Anterior cingulate cortex (tissue), 58 donors: ENCODE measurements at regions not wholly inside any gene's neighbourhood (a gene's known extent, or its start where the extent isn't known, plus 50 kb on each side); places are given as distances from the start of the nearest gene placed in this dataset.

ENCODE experiments used
- DNase-seq, 58 donors: peaks; one replicate each; lab custom pipeline; 2025; lab: John Stamatoyannopoulos, UW

DNA sequence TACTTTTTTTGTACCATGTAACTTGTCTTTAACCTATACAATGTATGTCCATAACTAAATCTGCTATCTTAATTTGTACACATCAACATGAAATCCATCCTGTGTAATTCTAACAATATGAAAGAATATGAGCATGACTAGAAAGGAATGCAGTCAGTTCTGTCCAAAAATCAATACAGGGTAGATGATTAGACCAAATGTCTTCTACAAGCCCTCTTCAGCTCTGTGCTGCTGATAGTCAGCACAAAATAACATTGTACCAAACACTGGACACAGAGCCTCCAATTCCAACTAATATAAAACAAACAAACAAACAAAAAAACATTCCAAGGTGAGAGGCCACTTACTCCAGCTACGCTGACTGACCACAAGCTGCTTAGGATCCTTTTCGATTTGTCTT, 301.4 kb upstream of the IRAK1BP1 start:
- DNase-seq, result no peak

DNA sequence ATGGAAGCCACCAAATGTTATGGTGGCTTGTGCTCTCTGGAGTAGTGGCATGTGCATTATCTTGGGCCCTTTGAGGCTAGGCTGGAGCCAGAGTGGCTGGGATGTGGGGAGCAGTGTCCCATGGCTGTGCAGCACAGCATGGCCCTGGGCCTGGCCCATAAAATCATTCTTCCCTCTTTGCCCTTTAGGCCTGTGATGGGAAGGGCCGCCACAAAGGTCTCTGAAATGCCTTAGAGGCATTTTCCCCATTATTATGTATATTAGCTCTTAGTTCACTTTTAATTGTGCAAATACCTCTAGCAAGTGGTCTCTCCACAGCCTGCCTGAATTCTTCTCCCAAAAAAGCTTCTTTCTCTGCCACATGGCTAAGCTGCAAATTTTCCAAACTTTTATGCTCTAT, 297.3 kb upstream of the IRAK1BP1 start:
- no peak for DNase-seq

DNA sequence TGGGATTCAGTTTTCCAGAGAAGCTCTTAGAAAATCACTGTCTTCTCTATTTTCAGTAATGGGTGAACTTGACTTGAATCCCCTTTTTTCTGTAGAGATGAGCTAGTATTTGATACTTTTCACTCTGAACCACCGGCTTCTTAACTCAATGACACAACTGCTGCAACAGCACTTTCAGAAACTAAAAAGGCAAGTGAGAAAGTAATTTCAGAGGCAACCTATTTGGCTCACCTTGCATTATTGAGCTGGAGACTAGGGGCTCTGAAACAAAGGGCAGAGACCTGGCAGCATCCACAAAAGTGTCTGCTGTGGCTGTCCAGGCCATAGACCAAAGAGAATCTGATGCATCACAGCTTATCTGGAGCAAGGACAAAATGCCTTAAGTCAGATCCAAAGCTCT, 289.8 kb upstream of the IRAK1BP1 start:
- DNase-seq, result no peak

DNA sequence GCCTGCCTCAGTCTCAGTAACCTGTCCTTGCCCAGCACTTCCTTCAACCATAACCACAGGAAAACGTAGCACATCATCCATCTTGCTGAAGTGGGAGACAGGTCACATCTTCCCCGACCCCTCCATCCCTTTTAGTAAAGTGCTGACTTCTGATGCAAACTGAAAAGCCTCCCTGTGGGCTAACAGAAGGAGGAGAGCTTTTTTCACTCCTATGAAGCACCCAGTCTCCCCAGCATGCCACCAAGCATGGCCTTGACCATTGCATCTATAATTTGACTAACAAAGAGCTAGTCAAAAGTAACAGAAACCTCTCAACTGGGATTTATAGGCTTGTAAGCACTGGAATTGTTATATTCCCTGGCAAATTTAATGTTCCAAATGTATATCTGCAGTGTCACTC, 288.9 kb upstream of the IRAK1BP1 start:
- no peak for DNase-seq

DNA sequence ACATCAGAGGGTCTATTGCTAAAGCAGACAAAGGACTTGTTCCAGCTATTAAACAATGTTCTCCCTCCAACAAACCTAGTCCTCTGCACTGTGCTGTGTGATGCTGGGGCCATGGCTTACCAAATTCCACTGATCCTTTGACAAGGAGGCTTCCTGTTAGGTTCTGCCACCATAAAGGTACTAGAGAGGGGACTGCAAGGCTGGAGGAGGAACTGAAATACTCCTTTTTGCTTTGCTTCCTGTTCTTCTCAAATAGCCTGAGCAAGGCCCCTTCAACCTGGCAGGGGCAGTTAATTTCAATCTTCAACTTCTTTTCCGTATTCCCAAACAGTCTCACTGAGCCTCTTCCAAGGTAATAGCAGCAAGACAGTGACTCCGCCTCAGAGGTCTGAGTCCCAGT, 286.4 kb upstream of the IRAK1BP1 start:
- no peak for DNase-seq

DNA sequence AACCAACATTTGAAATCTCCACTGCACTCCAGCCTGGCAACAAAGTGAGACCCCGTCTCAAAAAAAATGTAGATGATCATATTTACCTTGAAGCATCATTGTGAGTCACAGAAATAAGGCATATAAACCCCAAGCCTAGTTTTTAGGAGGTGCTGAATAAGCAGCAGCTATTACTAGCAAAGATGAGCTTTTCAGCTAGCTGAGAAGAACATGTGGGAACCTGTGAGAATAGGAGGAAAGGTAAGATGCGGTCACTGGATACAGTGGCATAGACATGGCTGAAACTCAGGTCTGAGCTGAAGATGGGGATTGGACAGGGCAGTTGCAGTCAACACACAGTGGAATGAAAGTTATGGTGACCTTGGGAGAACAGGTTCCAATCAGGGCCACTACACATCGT, 284.3 kb upstream of the IRAK1BP1 start:
- no peak for DNase-seq

DNA sequence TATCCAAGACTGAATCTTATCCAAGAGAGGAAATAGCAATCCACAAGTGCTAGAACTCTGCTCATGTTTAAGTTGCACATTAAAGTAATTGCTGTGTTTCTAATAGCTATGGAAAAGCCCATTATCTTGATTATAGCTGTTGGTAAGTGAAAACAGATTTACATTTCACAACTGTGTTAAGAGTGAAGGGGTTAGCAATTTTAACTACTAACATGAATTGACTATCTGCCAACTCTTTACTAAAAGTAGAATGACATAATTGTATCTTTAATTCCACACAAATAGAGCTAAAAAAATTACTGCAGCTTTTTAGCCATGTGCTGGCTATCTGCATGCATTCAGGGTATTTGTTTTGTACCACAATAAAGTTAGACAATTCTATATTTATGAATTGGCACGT, 277.9 kb upstream of the IRAK1BP1 start:
- no peak for DNase-seq

DNA sequence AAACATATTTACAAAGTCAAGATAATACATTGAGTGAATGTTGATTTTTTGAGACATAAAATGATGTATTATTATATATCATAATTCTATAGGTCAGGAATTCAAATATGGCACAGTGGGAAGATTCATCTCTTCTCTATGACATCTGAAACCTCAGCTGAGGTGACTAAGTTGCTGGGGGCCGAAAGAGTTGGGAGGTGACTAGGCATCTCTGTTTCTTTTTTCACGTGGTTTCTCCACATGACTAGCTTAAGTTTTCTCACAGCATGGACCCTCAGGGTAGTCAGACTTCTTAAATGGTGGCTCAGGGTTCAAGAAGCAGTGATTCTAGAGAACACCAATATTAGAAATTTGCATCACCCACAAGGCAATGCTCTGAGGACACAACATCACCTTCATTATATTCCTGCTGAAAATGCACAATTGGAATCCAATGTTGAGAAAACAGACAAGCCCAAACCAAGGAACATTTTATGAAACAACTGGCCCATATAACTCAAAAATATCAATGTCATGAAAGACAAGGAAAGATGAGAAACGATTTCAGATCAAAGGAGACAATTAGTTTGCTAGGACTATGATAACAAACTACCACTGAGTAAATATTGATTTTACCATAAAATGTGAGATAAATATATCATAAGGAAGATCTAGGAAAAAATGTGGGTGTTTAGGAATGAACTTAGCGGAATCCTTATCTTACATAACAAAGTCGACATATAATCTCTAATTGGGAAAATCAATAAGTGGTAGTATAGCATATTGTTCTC, 273.3 kb upstream of the IRAK1BP1 start:
- no peak for DNase-seq

DNA sequence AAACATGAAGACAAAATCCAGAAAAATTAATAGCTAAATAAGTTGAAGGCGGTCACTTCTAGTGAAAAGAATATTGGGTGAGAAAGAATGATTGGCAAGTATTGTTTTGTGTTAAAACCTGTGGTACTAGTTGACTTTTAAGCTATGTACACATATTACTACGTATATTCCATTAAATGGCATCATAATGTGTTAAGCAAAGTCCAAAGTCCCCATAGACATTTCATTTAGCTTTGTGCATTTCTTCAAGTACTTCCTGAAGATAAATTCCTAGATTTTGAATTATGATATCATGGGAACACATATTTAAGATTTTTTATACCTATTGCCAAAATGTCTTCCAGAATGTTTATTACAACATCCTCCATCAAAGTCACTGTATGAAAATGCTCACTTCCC, 272.7 kb upstream of the IRAK1BP1 start:
- no peak for DNase-seq

DNA sequence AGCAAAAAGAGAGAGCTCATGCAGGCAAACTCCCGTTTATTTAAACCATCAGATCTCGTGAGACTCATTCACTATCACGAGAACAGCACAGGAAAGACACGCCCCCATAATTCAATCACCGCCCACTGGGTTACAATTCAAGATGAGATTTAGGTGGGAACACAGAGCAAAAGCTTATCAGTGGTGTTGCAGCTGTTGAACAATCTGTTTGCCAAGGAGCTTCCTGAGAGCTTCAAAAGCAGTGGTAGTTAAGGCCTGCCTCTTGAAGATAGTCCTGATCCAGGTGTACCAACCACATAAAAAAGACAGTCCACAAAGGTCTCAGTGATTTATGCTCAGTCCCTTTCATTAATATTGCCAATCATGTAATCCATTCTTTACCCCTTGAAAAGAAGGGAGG, 269.4 kb upstream of the IRAK1BP1 start:
- DNase-seq, result no peak

DNA sequence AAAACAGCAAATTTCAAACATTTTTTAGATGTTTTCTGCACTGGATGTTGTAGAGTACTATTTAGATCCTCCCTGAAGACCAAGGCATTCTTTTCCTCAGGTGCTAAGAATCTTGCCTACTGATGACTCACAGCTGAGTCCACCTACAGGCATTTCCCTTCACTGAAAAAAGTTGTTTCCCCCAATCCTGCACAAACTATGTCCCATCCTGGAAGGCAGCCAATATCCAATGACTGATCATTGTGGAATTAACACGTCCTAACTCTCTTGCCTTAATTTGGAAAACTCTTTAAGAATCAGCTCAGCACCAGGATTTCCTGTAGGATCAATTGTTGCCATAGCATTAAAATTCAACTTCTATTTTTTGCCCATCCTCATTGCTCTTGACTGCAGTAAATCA, 268.4 kb upstream of the IRAK1BP1 start:
- DNase-seq, result no peak

DNA sequence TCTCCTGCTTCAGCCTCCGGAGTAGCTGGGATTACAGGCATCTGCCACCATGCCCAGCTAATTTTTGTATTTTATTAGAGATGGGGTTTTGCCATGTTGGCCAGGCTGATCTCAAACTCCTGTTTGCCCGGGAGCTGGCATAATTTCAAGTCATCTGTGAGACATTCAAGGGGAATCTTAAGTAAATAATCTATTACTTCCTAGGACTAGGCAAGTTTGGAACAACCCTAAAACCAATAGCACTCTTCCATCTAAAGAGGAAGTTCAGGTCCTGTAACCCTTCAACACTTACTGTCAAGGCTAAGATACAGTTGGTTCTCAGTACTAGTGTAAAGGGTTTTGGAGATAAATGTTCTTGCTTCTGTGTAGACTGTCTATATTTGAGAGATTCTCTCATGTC, 267.8 kb upstream of the IRAK1BP1 start:
- DNase-seq, result no peak

DNA sequence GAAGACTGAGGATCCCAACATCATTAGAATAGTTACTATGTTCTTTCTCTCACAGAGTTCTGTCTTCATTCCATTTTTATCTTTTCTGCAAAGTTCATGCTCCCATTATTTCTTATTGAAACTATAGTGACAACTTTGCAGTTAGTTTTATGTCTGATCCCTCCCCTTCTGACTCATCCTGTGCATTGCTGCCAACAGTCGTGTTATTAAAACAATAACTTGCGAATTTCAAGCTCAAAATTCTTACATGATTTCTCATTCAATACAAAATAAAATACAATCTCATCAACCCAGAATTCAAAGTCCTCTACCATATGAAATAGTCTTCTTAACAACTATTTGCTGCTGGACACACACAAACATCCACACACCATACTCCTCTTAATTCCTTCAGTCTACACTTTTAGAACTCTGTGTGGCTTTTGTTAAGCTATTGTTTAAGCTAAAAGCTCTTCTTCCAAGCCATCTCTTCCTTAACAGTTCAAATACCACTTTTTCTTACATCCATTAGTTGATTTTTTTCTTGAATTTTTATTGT, 261.4 kb upstream of the IRAK1BP1 start:
- no peak for DNase-seq

DNA sequence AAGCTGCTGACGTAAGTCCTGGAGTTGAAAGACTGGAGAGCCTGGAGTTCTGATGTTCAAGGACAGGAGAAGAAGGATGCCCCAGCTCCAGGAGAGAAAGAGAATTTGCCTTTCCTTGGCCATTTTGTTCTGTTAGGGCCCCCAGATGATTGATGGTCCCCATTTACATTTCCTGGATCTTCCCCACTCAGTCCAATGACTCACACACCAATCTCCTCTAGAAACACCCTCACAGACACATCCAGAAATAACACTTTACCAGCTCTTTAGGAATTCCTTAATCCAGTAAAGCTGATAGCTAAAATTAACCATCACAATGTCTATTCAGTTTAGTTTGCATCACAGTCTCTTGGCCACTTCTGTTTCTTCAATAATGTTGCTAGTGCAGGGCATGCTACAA, 260.2 kb upstream of the IRAK1BP1 start:
- no peak for DNase-seq

DNA sequence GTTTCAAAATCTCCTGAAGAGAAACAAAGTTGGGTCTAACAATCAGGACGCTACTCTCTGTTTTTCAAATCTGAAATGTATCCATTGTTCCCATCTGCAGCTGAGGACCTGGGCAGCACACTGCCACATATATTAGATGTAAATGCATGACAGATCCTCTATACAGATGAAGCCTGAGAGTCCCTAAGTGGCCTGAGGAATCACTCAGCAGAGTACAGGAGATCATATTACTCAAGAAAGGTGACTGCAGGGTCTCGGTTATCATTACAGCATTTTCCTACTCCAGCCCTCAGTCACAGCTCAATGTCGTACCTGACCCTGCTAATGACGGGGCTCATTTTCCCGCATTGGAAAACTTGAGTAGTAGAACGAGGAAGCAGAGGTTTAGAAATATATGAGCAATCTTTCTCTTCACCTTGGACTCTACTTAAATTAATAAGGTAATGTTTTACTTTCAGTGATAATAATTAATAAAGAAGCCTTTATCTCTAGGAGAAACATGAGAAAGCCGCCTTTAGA, 256.2 kb upstream of the IRAK1BP1 start:
- no peak for DNase-seq

DNA sequence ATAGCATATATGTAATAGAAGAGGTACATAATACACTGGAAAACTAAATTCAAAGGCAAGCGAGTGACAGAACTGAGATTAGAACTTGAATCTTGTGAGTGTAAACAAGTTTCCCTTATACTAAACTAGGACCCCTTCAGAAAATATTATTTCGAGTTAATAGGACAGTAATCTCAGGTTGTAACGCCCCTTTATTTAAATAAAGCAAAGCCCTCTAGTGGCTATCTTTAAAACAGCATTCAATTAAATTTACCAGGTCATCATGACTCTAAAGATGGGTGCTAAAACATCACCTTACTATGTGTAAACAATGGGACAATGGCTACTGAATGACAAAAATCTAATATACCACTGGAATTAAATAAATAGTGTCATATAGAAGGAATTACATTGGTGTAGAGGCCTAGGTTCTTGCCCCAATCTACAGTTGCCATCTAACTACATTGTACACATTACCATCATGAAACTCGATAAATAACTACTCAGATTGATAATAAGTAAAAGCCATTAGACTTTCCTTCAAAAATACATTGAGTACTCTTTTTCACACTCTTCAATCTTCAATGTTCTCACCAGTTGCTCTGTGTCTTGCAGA, 255.4 kb upstream of the IRAK1BP1 start:
- DNase-seq, result no peak

DNA sequence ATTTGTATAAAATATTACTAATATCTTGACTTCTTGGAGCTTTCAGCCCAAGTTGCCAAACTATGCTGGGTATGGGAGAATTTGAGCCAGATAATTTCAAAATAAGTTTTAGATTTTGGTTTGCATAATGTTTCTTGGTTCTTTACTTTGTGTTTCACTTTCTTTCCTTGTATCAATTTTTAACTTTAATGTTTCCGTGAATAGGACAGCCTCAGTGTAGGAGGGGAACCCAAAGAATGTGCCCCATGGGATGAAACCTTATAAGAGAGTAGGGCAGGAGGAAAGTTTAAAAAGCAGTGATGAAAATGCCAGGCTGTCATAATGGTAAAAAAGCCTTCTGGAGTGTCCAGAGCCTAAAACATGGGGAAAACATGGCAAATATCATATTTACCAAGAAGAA, 252.4 kb upstream of the IRAK1BP1 start:
- no peak for DNase-seq

DNA sequence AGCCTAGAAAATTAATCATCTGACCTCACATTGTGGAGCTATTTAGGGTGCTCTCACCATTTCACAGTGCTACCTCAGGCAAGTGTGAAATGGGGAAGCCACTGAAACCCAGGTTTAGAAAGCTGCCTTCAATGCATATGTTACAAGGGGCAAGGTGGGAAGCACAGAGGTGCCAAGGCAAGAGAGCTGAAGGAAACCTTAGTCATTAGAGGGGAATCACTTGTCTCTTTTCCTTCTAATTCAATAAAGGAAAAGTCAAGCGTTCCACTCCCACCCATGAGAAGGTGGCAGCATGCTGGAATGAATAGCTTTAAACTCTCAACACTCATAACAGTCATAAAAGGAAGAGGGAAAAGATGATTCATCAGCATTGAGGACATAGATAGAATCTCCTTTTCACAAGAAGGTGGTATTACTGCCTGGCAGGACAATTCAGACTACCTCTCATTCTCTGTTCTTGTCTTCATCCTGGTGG, 251.9 kb upstream of the IRAK1BP1 start:
- no peak for DNase-seq

DNA sequence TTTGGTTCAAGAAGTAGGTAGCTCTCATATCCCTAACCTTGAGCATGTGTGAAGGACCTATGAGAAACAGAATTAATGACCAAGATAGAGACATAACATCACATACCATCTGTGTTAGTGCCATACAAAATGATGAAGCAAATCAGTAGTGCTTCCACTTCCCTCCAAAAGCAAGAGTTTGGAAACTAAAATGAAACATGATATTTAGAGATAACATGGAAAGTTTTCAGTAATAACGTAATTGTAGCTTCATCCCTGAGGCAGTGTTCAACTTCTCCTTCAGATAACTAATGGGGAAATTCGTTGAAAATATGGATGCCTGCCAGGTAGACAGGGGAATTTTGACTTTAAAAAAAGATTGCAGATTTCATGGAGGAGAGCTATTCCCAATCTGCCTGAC, 248.4 kb upstream of the IRAK1BP1 start:
- no peak for DNase-seq

DNA sequence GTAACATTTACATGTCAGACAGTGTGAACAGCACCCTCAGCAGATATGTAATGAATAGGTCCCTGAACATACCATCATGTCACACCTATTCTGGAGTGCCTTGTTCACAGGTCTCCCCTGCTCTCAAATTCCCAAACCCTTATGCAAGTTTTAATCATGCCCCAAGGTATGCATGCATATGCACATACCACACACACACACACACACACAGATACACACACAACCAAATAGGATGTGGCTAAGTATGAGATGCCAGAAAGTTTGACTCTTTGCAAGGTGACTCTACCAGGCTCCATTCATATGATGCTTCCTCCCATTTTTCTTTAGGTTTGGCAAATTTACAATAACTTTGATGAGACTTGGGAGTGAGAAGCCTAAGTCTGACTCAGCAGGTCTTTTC, 243.8 kb upstream of the IRAK1BP1 start:
- no peak for DNase-seq

DNA sequence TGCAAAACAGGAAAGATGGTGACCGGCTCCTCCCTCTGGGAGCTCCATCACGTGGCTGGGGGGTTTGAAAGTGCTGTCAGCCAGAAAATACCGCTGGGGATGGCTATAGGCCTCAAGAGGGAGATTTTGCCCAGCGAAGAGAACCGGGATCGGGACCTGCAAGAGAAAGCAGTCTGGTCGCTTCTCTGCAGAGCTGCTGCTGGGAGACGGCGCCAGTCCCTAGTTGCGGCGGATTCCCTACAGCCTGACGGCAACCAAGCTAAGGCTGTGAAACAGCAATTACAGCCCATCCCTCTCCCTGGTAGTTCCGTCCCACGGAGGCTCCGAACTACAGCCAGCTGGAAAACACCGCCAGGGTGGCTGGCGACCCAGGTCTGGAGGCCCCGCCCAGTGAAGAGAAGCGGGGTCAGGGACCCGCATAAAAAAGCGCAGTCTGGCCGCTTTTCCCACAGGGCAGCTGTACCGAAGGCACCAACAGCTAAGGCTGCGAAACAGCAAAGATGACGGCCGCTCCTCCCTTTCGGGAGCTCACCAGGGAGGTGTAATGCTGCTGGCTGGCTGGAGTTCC, 238.1 kb upstream of the IRAK1BP1 start:
- DNase-seq, result peak in 31 of 58 donors; percentile 0 to 43 (median 7)

DNA sequence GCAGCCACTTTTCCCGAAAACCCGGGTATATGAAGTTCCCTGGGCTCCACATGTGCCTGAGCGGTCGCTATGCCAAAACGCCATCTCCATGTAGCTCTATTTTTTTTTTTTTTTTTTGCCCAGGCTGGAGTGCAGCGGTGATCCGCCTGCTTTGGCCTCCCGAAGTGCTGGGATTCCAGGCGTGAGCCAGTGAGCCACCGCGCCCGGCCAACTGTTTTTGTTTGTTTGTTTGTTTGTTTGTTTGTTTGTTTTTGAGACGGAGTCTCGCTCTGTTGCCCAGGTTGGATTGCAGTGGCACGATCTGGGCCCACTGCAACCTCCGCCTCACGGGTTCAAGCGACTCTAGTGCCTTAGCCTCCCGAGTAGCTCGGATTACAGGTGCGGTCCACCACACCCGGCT, 237.5 kb upstream of the IRAK1BP1 start:
- no peak for DNase-seq
